Left ventricle myocardium inferior (tissue), 1 donor: ENCODE measurements at regions not wholly inside any gene's neighbourhood (a gene's known extent, or its start where the extent isn't known, plus 50 kb on each side); places are given as distances from the start of the nearest gene placed in this dataset.
"Not testable (repeated sequence)": the region's sequence is repeated elsewhere in the genome, so short reads cannot be mapped to it uniquely, and the experiment has no call there.

ENCODE experiments used
- DNase-seq: peaks from one replicate; pipeline ENCODE4 v3.0.0-alpha.2; 2020
- H3K27ac ChIP-seq: fragments of 200-600 bp; replicated peaks from 2 replicates; pipeline ENCODE4 v1.8.0; 2021
- H3K27me3 ChIP-seq: fragments of 200-600 bp; 2 replicates; pipeline ENCODE4 v1.8.0; 2021; ENCODE audit warnings: low read depth
- H3K36me3 ChIP-seq: fragments of 200-600 bp; 2 replicates; pipeline ENCODE4 v1.8.0; 2021
- H3K4me1 ChIP-seq: fragments of 200-600 bp; 2 replicates; pipeline ENCODE4 v1.8.0; 2021
- H3K4me3 ChIP-seq: fragments of 200-600 bp; 2 replicates; pipeline ENCODE4 v1.8.0; 2021; ENCODE audit warnings: mild to moderate bottlenecking, moderate library complexity
- H3K9me3 ChIP-seq: fragments of 200-600 bp; replicated peaks from 2 replicates; pipeline ENCODE4 v1.8.0; 2021
- intact Hi-C: fragments of 100-400 bp; cut with micrococcal nuclease; formaldehyde crosslinking; loops from one replicate; pipeline ENCODE4 v1.11.0; 2022
- TF ChIP-seq, protein P1 (sequence below): fragments of 200-600 bp; IDR thresholded peaks from 2 replicates; pipeline ENCODE4 v1.8.0; 2021; ENCODE audit warnings: antibody characterized with exemption, mild to moderate bottlenecking, borderline replicate concordance
- donor health status: DM: no; HTN: yes; CAD: no; lungs with severe emphysema.

DNA sequence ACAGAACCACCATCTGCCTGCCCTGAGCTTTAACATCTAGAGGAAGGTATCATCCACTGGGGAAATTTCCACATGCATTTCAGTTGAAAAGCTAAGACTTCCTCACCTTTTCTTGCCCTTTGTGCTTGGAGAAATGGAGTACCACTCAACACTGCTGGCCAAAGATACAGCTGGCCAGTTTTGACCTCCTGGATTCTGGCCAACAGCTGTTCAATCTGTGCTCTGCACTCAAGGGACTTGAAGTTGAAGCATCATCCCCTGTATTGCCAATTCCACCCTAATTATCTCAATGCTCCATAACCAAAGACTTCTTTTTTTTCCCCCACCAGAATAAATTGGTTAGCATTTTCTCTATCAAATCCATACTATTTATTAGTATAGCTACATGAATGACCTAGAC, 70.4 kb upstream of the PRDM9 start:
- Histone ChIP-seq H3K9me3 (peaks cover 13% of the 10 kb centered on the region), H3K4me1 (no peaks in the 10 kb centered on the region), H3K27me3 (no peaks in the 10 kb centered on the region), H3K36me3 (no peaks in the 10 kb centered on the region), H3K27ac (no peak overlapping the region), H3K4me3 (no peak overlapping the region)
- no peak for DNase-seq
- intact Hi-C loops, result no loop called here
- TF ChIP-seq, protein P1, sequence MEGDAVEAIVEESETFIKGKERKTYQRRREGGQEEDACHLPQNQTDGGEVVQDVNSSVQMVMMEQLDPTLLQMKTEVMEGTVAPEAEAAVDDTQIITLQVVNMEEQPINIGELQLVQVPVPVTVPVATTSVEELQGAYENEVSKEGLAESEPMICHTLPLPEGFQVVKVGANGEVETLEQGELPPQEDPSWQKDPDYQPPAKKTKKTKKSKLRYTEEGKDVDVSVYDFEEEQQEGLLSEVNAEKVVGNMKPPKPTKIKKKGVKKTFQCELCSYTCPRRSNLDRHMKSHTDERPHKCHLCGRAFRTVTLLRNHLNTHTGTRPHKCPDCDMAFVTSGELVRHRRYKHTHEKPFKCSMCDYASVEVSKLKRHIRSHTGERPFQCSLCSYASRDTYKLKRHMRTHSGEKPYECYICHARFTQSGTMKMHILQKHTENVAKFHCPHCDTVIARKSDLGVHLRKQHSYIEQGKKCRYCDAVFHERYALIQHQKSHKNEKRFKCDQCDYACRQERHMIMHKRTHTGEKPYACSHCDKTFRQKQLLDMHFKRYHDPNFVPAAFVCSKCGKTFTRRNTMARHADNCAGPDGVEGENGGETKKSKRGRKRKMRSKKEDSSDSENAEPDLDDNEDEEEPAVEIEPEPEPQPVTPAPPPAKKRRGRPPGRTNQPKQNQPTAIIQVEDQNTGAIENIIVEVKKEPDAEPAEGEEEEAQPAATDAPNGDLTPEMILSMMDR, result no peak

DNA sequence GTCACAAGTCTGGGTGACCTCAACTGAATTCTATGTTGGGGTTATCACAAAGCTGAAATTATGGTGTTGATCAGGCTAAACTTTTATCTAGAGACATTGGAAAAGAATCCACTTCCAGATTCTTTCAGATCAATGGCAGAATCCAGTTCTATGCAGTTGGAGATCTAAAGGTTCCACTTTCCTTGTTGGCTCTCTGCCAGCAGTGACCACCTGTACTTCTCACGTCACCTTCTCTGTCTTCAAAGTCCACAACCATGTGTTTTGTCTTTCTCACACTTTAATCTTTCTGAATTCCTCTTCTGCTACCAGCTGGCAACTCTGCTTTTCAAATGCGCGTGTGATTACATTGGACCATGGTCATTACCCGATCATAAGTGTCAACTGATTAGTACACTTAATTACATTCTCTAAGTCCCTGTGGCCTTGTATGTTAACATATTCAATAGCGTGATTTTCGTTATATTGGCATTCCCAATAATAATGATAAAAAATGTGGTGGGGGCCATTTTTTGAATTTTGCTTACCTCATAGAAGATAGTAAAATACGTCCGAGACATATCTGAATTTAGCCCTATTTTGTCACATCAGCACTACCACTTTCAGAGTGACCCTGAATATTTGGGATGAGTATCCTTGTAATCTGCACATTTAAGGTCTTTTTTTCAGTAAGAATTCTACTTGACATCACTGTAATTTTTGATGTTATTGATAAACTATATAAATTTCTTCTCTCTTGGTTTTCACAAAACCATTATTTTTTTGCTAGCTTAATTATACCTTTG, 73.7 kb upstream of the PRDM9 start:
- Histone ChIP-seq H3K27me3 (no peaks in the 10 kb centered on the region), H3K27ac (no peak overlapping the region), H3K4me3 (no peak overlapping the region), H3K36me3 (no peaks in the 10 kb centered on the region), H3K9me3 (peaks cover 13% of the 10 kb centered on the region), H3K4me1 (no peaks in the 10 kb centered on the region)
- no peak for DNase-seq
- intact Hi-C loops, result no loop called here
- TF ChIP-seq, protein P1, result no peak

DNA sequence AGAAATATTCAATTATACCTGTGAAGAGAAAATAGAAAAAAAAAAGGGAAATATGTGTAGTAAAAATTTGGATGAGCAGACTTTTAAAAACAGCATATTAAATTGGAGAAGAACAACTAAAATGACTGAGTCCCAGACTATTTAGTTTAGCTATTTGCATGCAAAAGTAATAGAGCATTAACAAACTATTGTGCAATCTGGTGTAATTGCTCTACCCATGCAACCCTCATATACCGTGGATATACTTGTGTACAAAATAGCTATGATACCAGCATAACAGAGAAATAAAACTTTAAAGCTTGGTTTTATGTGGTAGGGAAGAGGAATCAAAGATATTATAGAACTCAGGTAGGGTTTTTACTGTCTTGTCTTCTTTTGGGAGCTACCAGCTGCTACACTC, 78.7 kb upstream of the PRDM9 start:
- Histone ChIP-seq H3K4me3 (no peak overlapping the region), H3K4me1 (no peaks in the 10 kb centered on the region), H3K9me3 (peaks cover 5% of the 10 kb centered on the region), H3K27me3 (no peaks in the 10 kb centered on the region), H3K27ac (no peak overlapping the region), H3K36me3 (no peaks in the 10 kb centered on the region)
- intact Hi-C loops, result no loop called here
- DNase-seq, result no peak
- TF ChIP-seq, protein P1, result no peak

DNA sequence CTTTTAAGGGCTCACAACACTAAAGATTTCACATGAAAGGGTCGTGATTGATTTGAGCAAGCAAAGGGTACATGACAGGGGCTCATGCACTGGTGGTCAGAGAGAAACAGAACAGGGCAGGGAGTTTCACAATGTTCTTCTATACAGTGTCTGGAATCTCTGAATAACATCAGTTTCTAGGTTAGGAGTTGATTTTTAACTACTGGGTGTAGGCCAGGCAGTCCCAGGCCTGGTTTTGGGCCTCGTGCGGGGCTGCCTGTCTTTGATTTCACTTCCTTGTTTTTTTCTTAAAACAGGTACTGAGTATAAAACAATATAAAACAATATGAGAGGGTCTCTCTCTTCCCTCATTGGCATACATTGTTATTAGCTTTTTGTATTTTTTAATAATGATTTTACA, 87.2 kb upstream of the PRDM9 start:
- H3K4me1 ChIP-seq, H3K9me3 ChIP-seq, H3K36me3 ChIP-seq, H3K27ac ChIP-seq, DNase-seq, intact Hi-C loops, H3K27me3 ChIP-seq, H3K4me3 ChIP-seq: not testable (repeated sequence)

DNA sequence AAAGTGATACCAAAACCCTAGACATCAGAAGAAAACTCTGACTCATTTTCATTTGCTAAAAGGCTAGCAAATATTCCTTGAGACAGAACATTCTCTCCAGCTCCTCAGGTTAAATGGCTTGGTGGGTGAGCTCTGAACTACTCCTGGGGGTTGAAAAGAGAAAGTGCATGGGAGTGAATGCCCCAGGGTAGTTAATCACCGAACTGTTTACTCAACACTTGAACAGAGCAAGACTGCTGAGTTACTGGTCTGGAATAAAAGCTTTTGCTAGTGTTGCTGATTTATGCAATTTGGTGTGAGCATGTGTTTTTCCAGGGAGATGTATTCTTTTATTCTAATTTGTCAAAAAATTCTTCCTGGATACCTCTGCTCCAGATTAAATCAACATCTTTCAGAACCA, 88.3 kb upstream of the PRDM9 start:
- Histone ChIP-seq H3K4me3 (no peak overlapping the region), H3K9me3 (no peaks in the 10 kb centered on the region), H3K36me3 (no peaks in the 10 kb centered on the region), H3K27ac (no peak overlapping the region), H3K27me3 (no peaks in the 10 kb centered on the region), H3K4me1 (no peaks in the 10 kb centered on the region)
- TF ChIP-seq, protein P1, result no peak
- no peak for DNase-seq
- intact Hi-C loops, result no loop called here

DNA sequence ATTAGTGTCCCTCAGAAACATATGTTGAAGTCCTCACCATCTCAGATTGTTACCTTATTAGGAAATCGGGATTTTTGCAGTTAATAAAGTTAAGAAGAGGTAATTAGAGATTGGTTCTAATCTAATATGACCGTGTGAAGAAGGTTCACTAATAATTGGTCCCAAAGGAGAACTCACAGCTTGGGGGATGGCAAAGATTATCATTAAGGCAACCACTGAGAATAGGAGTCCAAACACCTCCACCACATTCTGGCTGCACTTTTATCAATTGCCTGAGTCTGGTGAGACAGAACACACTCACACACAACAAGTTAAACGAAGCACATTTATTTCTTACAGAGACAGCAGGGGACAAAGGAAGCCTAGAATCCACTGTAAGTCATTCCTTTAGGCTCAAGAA, 94.9 kb upstream of the PRDM9 start:
- no peak for DNase-seq
- intact Hi-C loops, result no loop called here
- Histone ChIP-seq H3K9me3 (no peaks in the 10 kb centered on the region), H3K36me3 (no peaks in the 10 kb centered on the region), H3K4me3 (no peak overlapping the region), H3K27ac (no peak overlapping the region), H3K4me1 (no peaks in the 10 kb centered on the region), H3K27me3 (no peaks in the 10 kb centered on the region)
- TF ChIP-seq, protein P1, result no peak
